OCI-LY3 (cell line): ENCODE measurements at regions not wholly inside any gene's neighbourhood (a gene's known extent, or its start where the extent isn't known, plus 50 kb on each side); places are given as distances from the start of the nearest gene placed in this dataset.
"Not testable (repeated sequence)": the region's sequence is repeated elsewhere in the genome, so short reads cannot be mapped to it uniquely, and the experiment has no call there.

Source experiments
- EZH2phosphoT487 ChIP-seq: fragments of 200-600 bp; shearing (Covaris generic); IDR thresholded peaks from 2 replicates; pipeline ENCODE4 v1.6.1; 2018; ENCODE audit warnings: antibody characterized with exemption, mixed run types, low read depth
- TF ChIP-seq, protein P1 (sequence below): fragments of 200-600, 300-600 bp; sonication (generic); IDR thresholded peaks from 2 replicates; pipeline ENCODE4 v1.5.1; 2014; ENCODE audit warnings: antibody characterized with exemption, low read length, low read depth

DNA sequence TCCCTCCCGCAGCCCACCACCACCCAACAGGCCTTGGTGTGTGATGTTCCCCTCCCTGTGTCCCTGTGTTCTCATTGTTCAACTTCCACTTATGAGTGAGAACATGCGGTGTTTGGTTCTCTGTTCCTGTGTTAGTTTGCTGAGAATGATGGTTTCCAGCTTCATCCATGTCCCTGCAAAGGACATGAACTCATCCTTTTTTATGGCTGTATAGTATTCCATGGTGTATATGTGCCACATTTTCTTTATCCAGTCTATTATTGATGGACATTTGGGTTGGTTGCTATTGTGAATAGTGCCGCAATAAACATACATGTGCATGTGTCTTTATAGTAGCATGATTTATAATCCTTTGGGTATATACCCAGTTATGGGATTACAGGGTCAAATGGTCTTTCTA lies 59.1 kb upstream of the RHOBTB1 start:
- TF ChIP-seq, protein P1, sequence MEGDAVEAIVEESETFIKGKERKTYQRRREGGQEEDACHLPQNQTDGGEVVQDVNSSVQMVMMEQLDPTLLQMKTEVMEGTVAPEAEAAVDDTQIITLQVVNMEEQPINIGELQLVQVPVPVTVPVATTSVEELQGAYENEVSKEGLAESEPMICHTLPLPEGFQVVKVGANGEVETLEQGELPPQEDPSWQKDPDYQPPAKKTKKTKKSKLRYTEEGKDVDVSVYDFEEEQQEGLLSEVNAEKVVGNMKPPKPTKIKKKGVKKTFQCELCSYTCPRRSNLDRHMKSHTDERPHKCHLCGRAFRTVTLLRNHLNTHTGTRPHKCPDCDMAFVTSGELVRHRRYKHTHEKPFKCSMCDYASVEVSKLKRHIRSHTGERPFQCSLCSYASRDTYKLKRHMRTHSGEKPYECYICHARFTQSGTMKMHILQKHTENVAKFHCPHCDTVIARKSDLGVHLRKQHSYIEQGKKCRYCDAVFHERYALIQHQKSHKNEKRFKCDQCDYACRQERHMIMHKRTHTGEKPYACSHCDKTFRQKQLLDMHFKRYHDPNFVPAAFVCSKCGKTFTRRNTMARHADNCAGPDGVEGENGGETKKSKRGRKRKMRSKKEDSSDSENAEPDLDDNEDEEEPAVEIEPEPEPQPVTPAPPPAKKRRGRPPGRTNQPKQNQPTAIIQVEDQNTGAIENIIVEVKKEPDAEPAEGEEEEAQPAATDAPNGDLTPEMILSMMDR = not testable (repeated sequence)
- not testable (repeated sequence) for TF ChIP-seq EZH2phosphoT487
